B cell (primary cell): ENCODE measurements at regions not wholly inside any gene's neighbourhood (a gene's known extent, or its start where the extent isn't known, plus 50 kb on each side); places are given as distances from the start of the nearest gene placed in this dataset.

Experiments
- ATAC-seq: fragments of 200-7000 bp; cut with Tn5 transposase; one replicate; pipeline ENCODE4 v1.10.0; 2021; ENCODE audit warnings: low read depth, mild to moderate bottlenecking, moderate number of reproducible peaks, moderate library complexity
- CTCF ChIA-PET: fragments of 350-600 bp; sonication (Branson Sonifier 250); formaldehyde crosslinking; loops from one replicate; lab custom pipeline; 2021; ENCODE audit warnings: antibody characterized with exemption, inconsistent platforms; lab: Charles Lee
- POLR2A ChIA-PET: fragments of 350-600 bp; sonication (Branson Sonifier 250); formaldehyde crosslinking; loops from one replicate; lab custom pipeline; 2021; ENCODE audit warnings: antibody characterized with exemption; lab: Charles Lee
- DNase-seq: peaks from one replicate; pipeline ENCODE4 v3.0.0; 2013
- H2AFZ ChIP-seq: 2 replicates; pipeline ENCODE4 v1.6.1; 2012; ENCODE audit warnings: mild to moderate bottlenecking, low read depth, low read length; ENCODE audit not compliant: insufficient read depth, poor library complexity, severe bottlenecking
- H3K27ac ChIP-seq, 2 donors: 1 replicate in 1 of 2; 2 replicates in 1 of 2; pipeline ENCODE4 v1.5.1; 2012 to 2013; ENCODE audit warnings: low read length in 2 of 2, mild to moderate bottlenecking in 2 of 2, moderate library complexity in 1 of 2
- H3K27me3 ChIP-seq, 4 experiments: fragments of 200-600 bp in 1 of 4; sonication (generic) in 1 of 4; replicated peaks in 1 of 4; 1 replicate in 2 of 4; 2 replicates in 2 of 4; pipeline versions ENCODE4 v1.6.1 to v1.7.0; 2013 to 2016; ENCODE audit warnings: low read length in 3 of 4, mild to moderate bottlenecking in 2 of 4, mixed read lengths in 1 of 4, moderate library complexity in 1 of 4; ENCODE audit not compliant: insufficient read depth in 4 of 4, control insufficient read depth in 3 of 4; ENCODE audit errors: control extremely low read depth in 1 of 4
- H3K36me3 ChIP-seq, 2 experiments: replicated peaks in 1 of 2; 1 replicate in 1 of 2; 2 replicates in 1 of 2; pipeline versions ENCODE4 v1.6.1 to v1.7.1; 2013; ENCODE audit warnings: low read length in 1 of 2; ENCODE audit not compliant: insufficient read depth in 2 of 2, control insufficient read depth in 1 of 2; ENCODE audit errors: control extremely low read depth in 1 of 2, extremely low read depth in 1 of 2
- H3K4me1 ChIP-seq, 2 donors: fragments of 200-600 bp in 1 of 2; sonication (generic) in 1 of 2; 1 replicate in 1 of 2; 2 replicates in 1 of 2; pipeline versions ENCODE4 v1.5.1 to v1.6.1; 2013 to 2017; ENCODE audit warnings: low read length in 2 of 2; ENCODE audit not compliant: control insufficient read depth in 2 of 2, insufficient read depth in 2 of 2
- H3K4me2 ChIP-seq: replicated peaks from 2 replicates; pipeline ENCODE3; 2012; ENCODE audit warnings: mild to moderate bottlenecking, low read depth, low read length; ENCODE audit not compliant: poor library complexity, severe bottlenecking
- H3K4me3 ChIP-seq, 5 experiments: fragments of 200-600 bp in 1 of 5; sonication (generic) in 1 of 5; 1 replicate in 3 of 5; 2 replicates in 2 of 5; pipeline versions ENCODE4 v1.5.1 to v1.7.0; 2011 to 2016; ENCODE audit warnings: low read length in 4 of 5, mild to moderate bottlenecking in 4 of 5, low read depth in 2 of 5, control low read depth in 1 of 5, moderate library complexity in 1 of 5; ENCODE audit not compliant: insufficient read depth in 1 of 5; ENCODE audit errors: control extremely low read depth in 1 of 5, extremely low read depth in 1 of 5
- H3K79me2 ChIP-seq: fragments of 200-600 bp; sonication (generic); one replicate; pipeline ENCODE4 v1.6.0; 2016; ENCODE audit warnings: low read length; ENCODE audit not compliant: control insufficient read depth, insufficient read depth
- H3K9ac ChIP-seq: fragments of 200-600 bp; sonication (generic); 2 replicates; pipeline ENCODE4 v1.6.1; 2017; ENCODE audit warnings: mild to moderate bottlenecking, low read length, moderate library complexity
- H3K9me3 ChIP-seq, 3 donors: one replicate each; pipeline versions ENCODE4 v1.6.1 to v1.7.1; 2013; ENCODE audit warnings: low read length in 2 of 3; ENCODE audit not compliant: control insufficient read depth in 2 of 3, insufficient read depth in 1 of 3; ENCODE audit errors: control extremely low read depth in 1 of 3
- H4K20me1 ChIP-seq: 2 replicates; pipeline ENCODE4 v1.6.0; 2012; ENCODE audit warnings: mild to moderate bottlenecking, low read length; ENCODE audit not compliant: insufficient read depth, control insufficient read depth, poor library complexity, severe bottlenecking
- H3K27ac Mint-ChIP-seq: one replicate; pipeline ENCODE4 v1.8.0; 2021; ENCODE audit warnings: mixed read lengths
- H3K27me3 Mint-ChIP-seq: one replicate; pipeline ENCODE4 v1.8.0; 2021; ENCODE audit warnings: mixed read lengths
- H3K4me1 Mint-ChIP-seq: one replicate; pipeline ENCODE4 v1.8.0; 2021; ENCODE audit warnings: mixed read lengths
- H3K4me3 Mint-ChIP-seq: one replicate; pipeline ENCODE4 v1.8.0; 2021; ENCODE audit warnings: mixed read lengths
- H3K9me3 Mint-ChIP-seq: one replicate; pipeline ENCODE4 v1.8.0; 2022; ENCODE audit warnings: mixed read lengths; ENCODE audit not compliant: insufficient read depth
- CTCF ChIP-seq: fragments of 200-600 bp; IDR thresholded peaks from one replicate; pipeline ENCODE4 v1.8.0; 2022; ENCODE audit warnings: antibody characterized with exemption, mild to moderate bottlenecking
- EZH2 ChIP-seq: IDR thresholded peaks from 2 replicates; pipeline ENCODE4 v1.6.1; 2012; ENCODE audit warnings: borderline replicate concordance, low read depth, mild to moderate bottlenecking, moderate library complexity, low read length; ENCODE audit not compliant: insufficient read depth, poor library complexity, severe bottlenecking
- WGBS: methylation state at CpG from one replicate; pipeline ENCODE4 v1.1.5; 2013; ENCODE audit warnings: missing lambda C conversion rate; ENCODE audit not compliant: insufficient coverage; 5-methylcytosine and 5-hydroxymethylcytosine counted together
- intact Hi-C: fragments of 100-400 bp; cut with micrococcal nuclease; formaldehyde crosslinking; loops from one replicate; pipeline ENCODE4 v1.10.0; 2022

- Histone ChIP-seq H3K27ac (no peak overlapping the region), H3K9me3 (peaks cover 0 to 5% (median 2%) of the 10 kb centered on the region in 3 donors), H3K4me1 (no peaks in the 10 kb centered on the region), H3K4me3 (no peak overlapping the region), H3K9ac (no peak overlapping the region), H3K4me2 (no peak overlapping the region), H3K79me2 (no peaks in the 10 kb centered on the region), H4K20me1 (no peaks in the 10 kb centered on the region), H2AFZ (no peak overlapping the region), H3K27me3 (no peaks in the 10 kb centered on the region), H3K36me3 (no peaks in the 10 kb centered on the region)
- ATAC-seq = no peak
- Mint-ChIP-seq H3K9me3 (peaks cover 9% of the 10 kb centered on the region), H3K27me3 (no peaks in the 10 kb centered on the region), H3K4me1 (no peaks in the 10 kb centered on the region), H3K4me3 (no peak overlapping the region), H3K27ac (no peak overlapping the region)
- DNase-seq = no peak
- intact Hi-C loops = no loop called here
- TF ChIP-seq CTCF (no peak), EZH2 (no peak)
- ChIA-PET CTCF (no interaction called here), POLR2A (no interaction called here)
- WGBS = 63% methylated on average over 1 of the region's 1 CpG
These were observed 386.5 kb upstream of the RBFOX1 start for GRCh38 chr16:6946106-6946505.

- no peak for TF ChIP-seq EZH2
- no peak for TF ChIP-seq CTCF
- Mint-ChIP-seq H3K9me3 (peaks cover 8% of the 10 kb centered on the region), H3K27ac (no peak overlapping the region), H3K4me1 (no peaks in the 10 kb centered on the region), H3K4me3 (no peak overlapping the region), H3K27me3 (no peaks in the 10 kb centered on the region)
- CTCF ChIA-PET = no interaction called here
- no peaks in the 10 kb centered on the region for H3K36me3 ChIP-seq
- H3K9me3 ChIP-seq = peaks cover 0 to 5% (median 2%) of the 10 kb centered on the region in 3 donors
- no peak overlapping the region for H2AFZ ChIP-seq
- intact Hi-C loops = no loop called here
- H3K4me2 ChIP-seq = no peak overlapping the region
- no peaks in the 10 kb centered on the region for H3K27me3 ChIP-seq
- POLR2A ChIA-PET = no interaction called here
- WGBS = 100% methylated on average over 1 of the region's 5 CpGs
- DNase-seq (no peak), ATAC-seq (no peak)
- H3K27ac ChIP-seq = no peak overlapping the region
- H4K20me1 ChIP-seq = no peaks in the 10 kb centered on the region
- no peaks in the 10 kb centered on the region for H3K79me2 ChIP-seq
- no peak overlapping the region for H3K4me3 ChIP-seq
- no peaks in the 10 kb centered on the region for H3K4me1 ChIP-seq
- H3K9ac ChIP-seq = no peak overlapping the region
These were observed 391.7 kb upstream of the RBFOX1 start for GRCh38 chr16:6940968-6941367.
